GM12878 (cell line): ENCODE measurements at regions not wholly inside any gene's neighbourhood (a gene's known extent, or its start where the extent isn't known, plus 50 kb on each side); places are given as distances from the start of the nearest gene placed in this dataset.

Experiments
- CHD2 ChIP-seq: IDR thresholded peaks from 2 replicates; pipeline ENCODE4 v1.6.1; 2011; ENCODE audit warnings: low read depth, low read length, improper control_type of control experiment, borderline replicate concordance
- EP300 ChIP-seq, 2 experiments: fragments of 150-350 bp in 1 of 2; IDR thresholded peaks; 2 replicates each; pipeline ENCODE4 v1.6.1; 2011 to 2012; ENCODE audit warnings: low read depth in 2 of 2, low read length in 2 of 2, borderline replicate concordance in 1 of 2, improper control_type of control experiment in 1 of 2, inconsistent platforms in 1 of 2; ENCODE audit not compliant: control insufficient read depth in 1 of 2
- EZH2 ChIP-seq: IDR thresholded peaks from 2 replicates; pipeline ENCODE4 v1.6.1; 2012; ENCODE audit warnings: low read depth, mild to moderate bottlenecking, control low read depth, inconsistent platforms, low read length, borderline replicate concordance; ENCODE audit not compliant: control insufficient read depth
- FOXM1 ChIP-seq: IDR thresholded peaks from 2 replicates; pipeline ENCODE4 v1.6.1; 2012; ENCODE audit warnings: low read depth, mild to moderate bottlenecking, inconsistent platforms, low read length, moderate library complexity
- HDAC2 ChIP-seq: fragments of 200-600 bp; sonication (generic); IDR thresholded peaks from 2 replicates; pipeline ENCODE4 v1.6.1; 2017
- POLR2AphosphoS5 ChIP-seq: IDR thresholded peaks from 2 replicates; pipeline ENCODE4 v1.6.1; 2011; ENCODE audit warnings: mild to moderate bottlenecking, low read length, inconsistent platforms
- RAD51 ChIP-seq: fragments of 450-650 bp; IDR thresholded peaks from 2 replicates; pipeline ENCODE4 v1.6.1; 2016; ENCODE audit warnings: moderate library complexity, mild to moderate bottlenecking, inconsistent platforms
- SMC3 ChIP-seq: IDR thresholded peaks from 2 replicates; pipeline ENCODE4 v1.6.1; 2011; ENCODE audit warnings: low read length, improper control_type of control experiment, borderline replicate concordance
- YY1 ChIP-seq: IDR thresholded peaks from 2 replicates; pipeline ENCODE4 v1.6.1; 2011; ENCODE audit warnings: low read depth, mild to moderate bottlenecking, low read length
- ZNF207 ChIP-seq: fragments of 450-650 bp; IDR thresholded peaks from 2 replicates; pipeline ENCODE4 v1.6.1; 2014; ENCODE audit warnings: antibody characterized with exemption, mild to moderate bottlenecking, borderline replicate concordance
- TF ChIP-seq, protein P1 (sequence below), 3 experiments: IDR thresholded peaks in 2 of 3; conservative IDR thresholded peaks in 1 of 3; 2 replicates each; pipeline ENCODE4 v1.5.1; 2011; ENCODE audit warnings: low read depth in 3 of 3, low read length in 3 of 3, mild to moderate bottlenecking in 3 of 3, control low read depth in 2 of 3, moderate library complexity in 2 of 3, inconsistent platforms in 1 of 3, mixed read lengths in 1 of 3; ENCODE audit not compliant: control insufficient read depth in 2 of 3, insufficient read depth in 1 of 3; ENCODE audit errors: extremely low read depth in 1 of 3

DNA sequence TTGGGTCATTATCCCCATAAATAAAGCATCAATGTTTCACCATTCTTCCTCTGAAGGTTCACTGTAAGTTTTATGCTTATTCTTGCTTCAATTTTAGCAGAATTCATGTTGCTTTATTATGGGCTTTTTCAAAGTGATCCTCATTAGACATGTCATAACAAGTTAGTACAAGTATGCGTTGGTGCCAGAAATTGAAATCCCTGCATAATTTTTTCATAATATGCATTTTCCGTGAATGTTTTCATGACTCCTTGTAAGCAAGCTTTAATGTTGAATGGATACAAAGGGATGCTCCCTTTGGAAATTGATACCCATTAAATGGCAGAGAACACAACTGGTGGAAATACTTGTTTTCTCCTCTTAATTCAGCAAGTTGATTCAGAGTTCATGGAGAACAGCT, 179.7 kb downstream of the ST6GAL2 start:
- TF ChIP-seq, protein P1, sequence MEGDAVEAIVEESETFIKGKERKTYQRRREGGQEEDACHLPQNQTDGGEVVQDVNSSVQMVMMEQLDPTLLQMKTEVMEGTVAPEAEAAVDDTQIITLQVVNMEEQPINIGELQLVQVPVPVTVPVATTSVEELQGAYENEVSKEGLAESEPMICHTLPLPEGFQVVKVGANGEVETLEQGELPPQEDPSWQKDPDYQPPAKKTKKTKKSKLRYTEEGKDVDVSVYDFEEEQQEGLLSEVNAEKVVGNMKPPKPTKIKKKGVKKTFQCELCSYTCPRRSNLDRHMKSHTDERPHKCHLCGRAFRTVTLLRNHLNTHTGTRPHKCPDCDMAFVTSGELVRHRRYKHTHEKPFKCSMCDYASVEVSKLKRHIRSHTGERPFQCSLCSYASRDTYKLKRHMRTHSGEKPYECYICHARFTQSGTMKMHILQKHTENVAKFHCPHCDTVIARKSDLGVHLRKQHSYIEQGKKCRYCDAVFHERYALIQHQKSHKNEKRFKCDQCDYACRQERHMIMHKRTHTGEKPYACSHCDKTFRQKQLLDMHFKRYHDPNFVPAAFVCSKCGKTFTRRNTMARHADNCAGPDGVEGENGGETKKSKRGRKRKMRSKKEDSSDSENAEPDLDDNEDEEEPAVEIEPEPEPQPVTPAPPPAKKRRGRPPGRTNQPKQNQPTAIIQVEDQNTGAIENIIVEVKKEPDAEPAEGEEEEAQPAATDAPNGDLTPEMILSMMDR (IDR thresholded peaks at IDR 0.05 in 2 of 3, conservative IDR thresholded peaks at IDR 0.05 in 1 of 3; ENCODE audit: control insufficient read depth in 2 of 3, extremely low read depth in 1 of 3, insufficient read depth in 1 of 3, low read depth in 3 of 3, low read length in 3 of 3) = no peak
- TF ChIP-seq HDAC2 (no peak), FOXM1 (no peak), SMC3 (no peak), EZH2 (no peak), ZNF207 (no peak), CHD2 (no peak), POLR2AphosphoS5 (no peak), YY1 (no peak), RAD51 (no peak), EP300 (IDR thresholded peaks at IDR 0.05; ENCODE audit: borderline replicate concordance in 1 of 2, control insufficient read depth in 1 of 2, low read depth in 2 of 2, low read length in 2 of 2) (no peak)
